Astrocyte (in vitro differentiated cells and primary cell): ENCODE measurements at regions not wholly inside any gene's neighbourhood (a gene's known extent, or its start where the extent isn't known, plus 50 kb on each side); places are given as distances from the start of the nearest gene placed in this dataset.

ENCODE experiments used
- DNase-seq: peaks from one replicate; pipeline ENCODE4 v3.0.0-alpha.2; 2010; ENCODE audit warnings: low read depth
- FAIRE-seq: peaks from 2 replicates; lab custom pipeline; 2011; peaks lifted over from hg19 to GRCh38; lab: Jason Lieb, UNC
- H2AFZ ChIP-seq: 2 replicates; pipeline ENCODE4 v1.6.0; 2012; ENCODE audit warnings: low read depth, low read length, inconsistent platforms
- H3K27ac ChIP-seq: 2 replicates; pipeline ENCODE4 v1.5.1; 2011; ENCODE audit warnings: low read depth, low read length, inconsistent platforms
- H3K27me3 ChIP-seq: 2 replicates; pipeline ENCODE4 v1.6.0; 2011; ENCODE audit warnings: low read length, inconsistent platforms; ENCODE audit not compliant: insufficient read depth
- H3K36me3 ChIP-seq: 2 replicates; pipeline ENCODE4 v1.5.1; 2011; ENCODE audit warnings: low read length, inconsistent platforms; ENCODE audit not compliant: insufficient read depth
- H3K4me1 ChIP-seq: 2 replicates; pipeline ENCODE4 v1.5.1; 2011; ENCODE audit warnings: low read length, inconsistent platforms; ENCODE audit not compliant: insufficient read depth
- H3K4me2 ChIP-seq: 2 replicates; pipeline ENCODE4 v1.6.0; 2012; ENCODE audit warnings: low read length, inconsistent platforms
- H3K4me3 ChIP-seq: 2 replicates; pipeline ENCODE4 v1.5.1; 2011; ENCODE audit warnings: low read depth, mild to moderate bottlenecking, low read length, inconsistent platforms; ENCODE audit not compliant: insufficient read depth
- H3K79me2 ChIP-seq: 2 replicates; pipeline ENCODE4 v1.6.0; 2012; ENCODE audit warnings: mild to moderate bottlenecking, low read length, inconsistent platforms; ENCODE audit not compliant: insufficient read depth
- H3K9ac ChIP-seq: 2 replicates; pipeline ENCODE4 v1.6.0; 2012; ENCODE audit warnings: mild to moderate bottlenecking, low read length, inconsistent platforms
- H3K9me3 ChIP-seq: 2 replicates; pipeline ENCODE4 v1.5.1; 2012; ENCODE audit warnings: low read depth, mild to moderate bottlenecking, low read length, inconsistent platforms; ENCODE audit not compliant: insufficient read depth
- H4K20me1 ChIP-seq: 2 replicates; pipeline ENCODE4 v1.6.0; 2012; ENCODE audit warnings: low read length, inconsistent platforms; ENCODE audit not compliant: insufficient read depth
- H3K27ac Mint-ChIP-seq: one replicate; pipeline ENCODE4 v1.8.0; 2021; ENCODE audit warnings: mild to moderate bottlenecking, mixed read lengths; ENCODE audit not compliant: unreplicated experiment
- H3K27me3 Mint-ChIP-seq: one replicate; pipeline ENCODE4 v1.8.0; 2021; ENCODE audit warnings: low read depth, mixed read lengths; ENCODE audit not compliant: unreplicated experiment
- H3K36me3 Mint-ChIP-seq: one replicate; pipeline ENCODE4 v1.8.0; 2021; ENCODE audit warnings: low read depth, mixed read lengths; ENCODE audit not compliant: unreplicated experiment
- H3K4me1 Mint-ChIP-seq: one replicate; pipeline ENCODE4 v1.8.0; 2021; ENCODE audit warnings: low read depth, mixed read lengths; ENCODE audit not compliant: unreplicated experiment
- H3K4me3 Mint-ChIP-seq: one replicate; pipeline ENCODE4 v1.8.0; 2021; ENCODE audit warnings: mild to moderate bottlenecking, moderate library complexity, mixed read lengths; ENCODE audit not compliant: unreplicated experiment
- H3K9me3 Mint-ChIP-seq: one replicate; pipeline ENCODE4 v1.8.0; 2021; ENCODE audit warnings: mild to moderate bottlenecking, mixed read lengths; ENCODE audit not compliant: unreplicated experiment
- CTCF ChIP-seq: IDR thresholded peaks from 2 replicates; pipeline ENCODE4 v1.5.1; 2011; ENCODE audit warnings: low read depth, mild to moderate bottlenecking, inconsistent platforms, low read length, moderate library complexity; ENCODE audit not compliant: insufficient read depth
- EZH2 ChIP-seq: IDR thresholded peaks from 2 replicates; pipeline ENCODE4 v1.6.1; 2012; ENCODE audit warnings: mild to moderate bottlenecking, low read length, inconsistent platforms; ENCODE audit not compliant: insufficient read depth

GRCh38 chr2:189247276-189247675 is 67.7 kb upstream of the COL5A2 start:
- Histone ChIP-seq H3K4me3 (no peak overlapping the region), H4K20me1 (no peaks in the 10 kb centered on the region), H3K36me3 (no peaks in the 10 kb centered on the region), H3K9me3 (no peaks in the 10 kb centered on the region), H3K4me1 (peaks cover 4% of the 10 kb centered on the region), H3K27me3 (no peaks in the 10 kb centered on the region), H2AFZ (no peak overlapping the region), H3K79me2 (no peaks in the 10 kb centered on the region), H3K4me2 (no peak overlapping the region), H3K9ac (no peak overlapping the region), H3K27ac (no peak overlapping the region)
- Mint-ChIP-seq H3K4me1 (no peaks in the 10 kb centered on the region), H3K4me3 (no peak overlapping the region), H3K27ac (no peak overlapping the region), H3K27me3 (no peaks in the 10 kb centered on the region), H3K36me3 (peaks cover 12% of the 10 kb centered on the region), H3K9me3 (peaks cover 21% of the 10 kb centered on the region)
- FAIRE-seq (no peak), DNase-seq (no peak)
- TF ChIP-seq EZH2: no peak
- no peak for TF ChIP-seq CTCF

DNA sequence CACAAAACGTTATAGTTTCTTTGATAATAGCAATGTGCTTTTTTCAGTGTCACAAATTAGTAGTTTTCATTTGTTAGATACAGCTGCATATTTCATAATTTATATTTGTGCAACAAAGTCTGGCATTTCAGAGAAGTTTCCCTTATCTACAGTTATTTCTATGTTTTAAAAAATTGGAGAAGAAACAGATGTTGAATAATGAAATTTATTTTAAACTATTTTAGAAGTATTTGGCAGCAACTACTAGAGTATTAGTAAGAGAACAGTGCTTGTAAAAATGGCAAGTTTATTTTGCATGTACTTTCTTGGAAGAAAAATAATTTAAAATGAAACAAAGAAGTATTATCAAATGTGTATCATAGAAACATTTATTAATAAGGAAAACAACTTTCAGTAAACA is 68.6 kb upstream of the COL5A2 start:
- Histone ChIP-seq H3K27ac (no peak overlapping the region), H3K36me3 (no peaks in the 10 kb centered on the region), H3K27me3 (no peaks in the 10 kb centered on the region), H3K4me3 (no peak overlapping the region), H4K20me1 (no peaks in the 10 kb centered on the region), H3K9ac (no peak overlapping the region), H2AFZ (no peak overlapping the region), H3K79me2 (no peaks in the 10 kb centered on the region), H3K4me1 (peaks cover 4% of the 10 kb centered on the region), H3K4me2 (no peak overlapping the region), H3K9me3 (no peaks in the 10 kb centered on the region)
- no peak overlapping the region for H3K27ac Mint-ChIP-seq
- TF ChIP-seq EZH2: no peak
- TF ChIP-seq CTCF: no peak
- H3K4me1 Mint-ChIP-seq: no peaks in the 10 kb centered on the region
- H3K36me3 Mint-ChIP-seq: peaks cover 12% of the 10 kb centered on the region
- H3K4me3 Mint-ChIP-seq: no peak overlapping the region
- H3K27me3 Mint-ChIP-seq: no peaks in the 10 kb centered on the region
- H3K9me3 Mint-ChIP-seq: peaks cover 15% of the 10 kb centered on the region
- DNase-seq (no peak), FAIRE-seq (no peak)

DNA sequence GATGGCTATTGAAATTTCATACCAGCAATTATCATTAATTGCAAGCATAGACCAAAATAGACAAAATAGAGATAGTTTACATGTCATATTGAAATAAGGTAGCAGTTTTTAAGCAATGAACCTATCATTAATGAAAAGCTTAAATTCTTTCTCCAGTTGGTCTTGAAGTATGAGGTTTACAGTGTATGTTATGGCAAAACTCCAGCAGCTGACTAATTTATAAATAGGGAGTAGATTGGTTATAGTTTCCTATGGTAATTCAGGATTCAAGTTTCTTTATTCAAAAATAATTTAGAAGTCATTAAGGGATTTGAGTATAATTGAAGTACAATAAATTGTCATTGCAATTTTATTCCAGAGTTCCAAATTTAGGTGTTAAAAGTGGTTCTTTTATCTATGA is 69.6 kb upstream of the COL5A2 start:
- no peaks in the 10 kb centered on the region for H3K27me3 Mint-ChIP-seq
- no peaks in the 10 kb centered on the region for H3K79me2 ChIP-seq
- no peak overlapping the region for H3K9ac ChIP-seq
- no peak overlapping the region for H3K27ac ChIP-seq
- H3K27me3 ChIP-seq: no peaks in the 10 kb centered on the region
- no peaks in the 10 kb centered on the region for H4K20me1 ChIP-seq
- peaks cover 9% of the 10 kb centered on the region for H3K36me3 Mint-ChIP-seq
- H3K4me3 Mint-ChIP-seq: no peak overlapping the region
- peaks cover 8% of the 10 kb centered on the region for H3K9me3 Mint-ChIP-seq
- H3K4me1 Mint-ChIP-seq: peaks cover 7% of the 10 kb centered on the region
- no peaks in the 10 kb centered on the region for H3K9me3 ChIP-seq
- H3K27ac Mint-ChIP-seq: no peak overlapping the region
- H3K4me1 ChIP-seq: peaks cover 12% of the 10 kb centered on the region
- no peak overlapping the region for H2AFZ ChIP-seq
- H3K4me3 ChIP-seq: no peak overlapping the region
- FAIRE-seq (no peak), DNase-seq (peak; percentile 73)
- no peak for TF ChIP-seq EZH2
- no peak for TF ChIP-seq CTCF
- no peak overlapping the region for H3K4me2 ChIP-seq
- H3K36me3 ChIP-seq: no peaks in the 10 kb centered on the region
